AG09319 (cell line): ENCODE measurements at regions not wholly inside any gene's neighbourhood (a gene's known extent, or its start where the extent isn't known, plus 50 kb on each side); places are given as distances from the start of the nearest gene placed in this dataset.

Source experiments
- DNase-seq: peaks from one replicate; pipeline ENCODE4 v3.0.0-alpha.2; 2010; ENCODE audit warnings: low read depth; ENCODE audit errors: extremely low read depth
- CTCF ChIP-seq: IDR thresholded peaks from 2 replicates; pipeline ENCODE4 v1.5.1; 2011; ENCODE audit warnings: low read depth, mild to moderate bottlenecking, inconsistent platforms, low read length, moderate library complexity

- no peak for TF ChIP-seq CTCF
- DNase-seq: no peak
These were observed 212.6 kb downstream of the THBS2 start for GRCh38 chr6:169041078-169041477.

GRCh38 chr6:169038691-169039090 lies 215.0 kb downstream of the THBS2 start:
- peak; percentile 49 for DNase-seq
- no peak for TF ChIP-seq CTCF

GRCh38 chr6:169035385-169036240 lies 218.0 kb downstream of the THBS2 start:
- peak; percentile 31 for DNase-seq
- TF ChIP-seq CTCF: no peak

- TF ChIP-seq CTCF: no peak
- peak; percentile 52 for DNase-seq
These were observed 219.0 kb downstream of the THBS2 start for GRCh38 chr6:169034516-169035167.

GRCh38 chr6:169029861-169030260 lies 223.8 kb downstream of the THBS2 start:
- no peak for DNase-seq
- no peak for TF ChIP-seq CTCF

GRCh38 chr6:169028343-169028742 lies 225.3 kb downstream of the THBS2 start:
- no peak for DNase-seq
- no peak for TF ChIP-seq CTCF

- no peak for DNase-seq
- no peak for TF ChIP-seq CTCF
These were observed 227.5 kb downstream of the THBS2 start for GRCh38 chr6:169026175-169026574.
